Gastroesophageal sphincter (tissue), 4 donors: ENCODE measurements at regions not wholly inside any gene's neighbourhood (a gene's known extent, or its start where the extent isn't known, plus 50 kb on each side); places are given as distances from the start of the nearest gene placed in this dataset.

Experiments used
- ATAC-seq: fragments of 150-250 bp; one replicate; pipeline ENCODE4 v1.9.1; 2016; ENCODE audit warnings: mild to moderate bottlenecking, moderate library complexity
- H3K27ac ChIP-seq, 4 donors: fragments of 200-600 bp; sonication (generic) in 3 of 4; 1 replicate in 3 of 4; 2 replicates in 1 of 4; pipeline ENCODE4 v1.5.1; 2016 to 2019
- H3K27me3 ChIP-seq: fragments of 200-600 bp; sonication (generic); one replicate; pipeline ENCODE4 v1.5.1; 2019
- H3K36me3 ChIP-seq, 2 donors: fragments of 200-600 bp; sonication (generic); one replicate each; pipeline ENCODE4 v1.5.1; 2019; ENCODE audit warnings: control low read depth in 1 of 2
- H3K4me1 ChIP-seq, 3 donors: fragments of 200-600 bp; sonication (generic); 1 replicate in 2 of 3; 2 replicates in 1 of 3; pipeline ENCODE4 v1.5.1; 2016 to 2019; ENCODE audit warnings: control low read depth in 2 of 3
- H3K4me3 ChIP-seq, 2 donors: fragments of 200-600 bp; sonication (generic); one replicate each; pipeline ENCODE4 v1.5.1; 2019; ENCODE audit warnings: mild to moderate bottlenecking in 1 of 2, moderate library complexity in 1 of 2
- H3K9me3 ChIP-seq, 3 donors: fragments of 200-600 bp; sonication (generic); one replicate each; pipeline ENCODE4 v1.5.1; 2017 to 2019; ENCODE audit warnings: control low read depth in 2 of 3
- EP300 ChIP-seq: sonication (generic); formaldehyde crosslinking; IDR thresholded peaks from one replicate; pipeline ENCODE4 v1.6.1; 2017; ENCODE audit warnings: antibody characterized with exemption, mild to moderate bottlenecking
- POLR2A ChIP-seq, 2 donors: fragments of 450-650 bp; IDR thresholded peaks; one replicate each; pipeline ENCODE4 v1.6.1; 2017; ENCODE audit warnings: antibody characterized with exemption in 2 of 2, mild to moderate bottlenecking in 2 of 2, moderate library complexity in 1 of 2
- POLR2AphosphoS5 ChIP-seq: sonication (generic); formaldehyde crosslinking; IDR thresholded peaks from one replicate; pipeline ENCODE4 v1.6.1; 2017; ENCODE audit warnings: antibody characterized with exemption
- WGBS, 2 donors: methylation state at CpG; one replicate each; pipeline ENCODE4 v1.1.5; 2018; ENCODE audit warnings: low coverage in 1 of 2; 5-methylcytosine and 5-hydroxymethylcytosine counted together
- TF ChIP-seq, protein P1 (sequence below), 4 experiments: fragments of 200-600 bp in 2 of 4; fragments of 450-650 bp in 2 of 4; sonication (generic) in 1 of 4; IDR thresholded peaks; one replicate each; pipeline ENCODE4 v1.5.1; 2017 to 2019; ENCODE audit warnings: antibody characterized with exemption in 4 of 4, mild to moderate bottlenecking in 2 of 4, moderate library complexity in 2 of 4

- no peaks in the 10 kb centered on the region for H3K27me3 ChIP-seq
- 52 to 61% methylated on average over 3 of the region's 3 CpGs for WGBS, 2 donors
- no peak overlapping the region for H3K4me3 ChIP-seq
- no peaks in the 10 kb centered on the region for H3K36me3 ChIP-seq
- H3K9me3 ChIP-seq: no peaks in the 10 kb centered on the region
- TF ChIP-seq EP300 (no peak), POLR2AphosphoS5 (no peak), POLR2A (IDR thresholded peaks at IDR 0.05) (no peak)
- TF ChIP-seq, protein P1, sequence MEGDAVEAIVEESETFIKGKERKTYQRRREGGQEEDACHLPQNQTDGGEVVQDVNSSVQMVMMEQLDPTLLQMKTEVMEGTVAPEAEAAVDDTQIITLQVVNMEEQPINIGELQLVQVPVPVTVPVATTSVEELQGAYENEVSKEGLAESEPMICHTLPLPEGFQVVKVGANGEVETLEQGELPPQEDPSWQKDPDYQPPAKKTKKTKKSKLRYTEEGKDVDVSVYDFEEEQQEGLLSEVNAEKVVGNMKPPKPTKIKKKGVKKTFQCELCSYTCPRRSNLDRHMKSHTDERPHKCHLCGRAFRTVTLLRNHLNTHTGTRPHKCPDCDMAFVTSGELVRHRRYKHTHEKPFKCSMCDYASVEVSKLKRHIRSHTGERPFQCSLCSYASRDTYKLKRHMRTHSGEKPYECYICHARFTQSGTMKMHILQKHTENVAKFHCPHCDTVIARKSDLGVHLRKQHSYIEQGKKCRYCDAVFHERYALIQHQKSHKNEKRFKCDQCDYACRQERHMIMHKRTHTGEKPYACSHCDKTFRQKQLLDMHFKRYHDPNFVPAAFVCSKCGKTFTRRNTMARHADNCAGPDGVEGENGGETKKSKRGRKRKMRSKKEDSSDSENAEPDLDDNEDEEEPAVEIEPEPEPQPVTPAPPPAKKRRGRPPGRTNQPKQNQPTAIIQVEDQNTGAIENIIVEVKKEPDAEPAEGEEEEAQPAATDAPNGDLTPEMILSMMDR (IDR thresholded peaks at IDR 0.05): no peak
- H3K27ac ChIP-seq: no peak overlapping the region
- ATAC-seq: no peak
- H3K4me1 ChIP-seq: no peaks in the 10 kb centered on the region
Observed at GRCh38 chr4:162582180-162582579, 418.4 kb upstream of the FSTL5 start.

- no peak for ATAC-seq
- TF ChIP-seq, protein P1 (IDR thresholded peaks at IDR 0.05): no peak
- TF ChIP-seq POLR2AphosphoS5: no peak
- no peak for TF ChIP-seq EP300
- TF ChIP-seq POLR2A (IDR thresholded peaks at IDR 0.05): no peak
- WGBS, 2 donors: 44 to 46% methylated on average over 4 of the region's 4 CpGs
- no peaks in the 10 kb centered on the region for H3K27me3 ChIP-seq
- H3K9me3 ChIP-seq: no peaks in the 10 kb centered on the region
- no peaks in the 10 kb centered on the region for H3K4me1 ChIP-seq
- no peak overlapping the region for H3K4me3 ChIP-seq
- no peaks in the 10 kb centered on the region for H3K36me3 ChIP-seq
- no peak overlapping the region for H3K27ac ChIP-seq
Observed at GRCh38 chr4:162565730-162566129, 401.9 kb upstream of the FSTL5 start.

- no peaks in the 10 kb centered on the region for H3K4me1 ChIP-seq
Observed at GRCh38 chr4:162560073-162560472, 396.3 kb upstream of the FSTL5 start.

DNA sequence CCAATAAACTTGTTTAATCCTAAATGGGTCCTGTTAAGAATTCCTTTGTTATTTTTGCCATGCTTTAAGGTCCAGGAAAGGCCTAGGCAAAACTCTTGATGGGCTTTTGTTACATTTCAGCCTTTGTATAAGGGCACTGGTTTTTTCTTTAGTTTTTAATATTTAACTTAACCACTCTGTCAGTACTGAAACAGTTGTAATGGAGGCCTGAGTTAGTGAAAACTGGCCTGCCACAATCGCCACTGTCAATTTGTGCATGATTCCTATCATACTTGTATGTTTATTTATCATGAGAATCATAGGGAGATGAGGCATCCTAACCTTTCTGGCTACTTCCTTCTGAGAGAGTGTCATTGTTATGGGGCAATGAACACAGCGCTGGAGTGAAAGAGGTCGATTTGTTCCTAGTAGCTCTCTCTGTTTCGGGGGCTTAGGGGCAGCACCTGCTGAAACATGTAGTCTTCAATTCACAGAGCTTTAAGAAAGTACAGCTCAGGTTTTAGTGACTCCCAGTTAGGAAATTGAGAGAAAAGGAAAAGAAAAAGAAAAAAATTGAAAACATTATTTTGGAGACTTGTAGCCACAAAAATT, 393.8 kb upstream of the FSTL5 start:
- H3K4me1 ChIP-seq: no peaks in the 10 kb centered on the region
- no peak overlapping the region for H3K27ac ChIP-seq
- WGBS, 2 donors: 85 to 88% methylated on average over 1 to 4 of the region's 4 CpGs
- no peak overlapping the region for H3K4me3 ChIP-seq
- no peak for ATAC-seq
- H3K27me3 ChIP-seq: no peaks in the 10 kb centered on the region
- TF ChIP-seq, protein P1 (IDR thresholded peaks at IDR 0.05): no peak
- TF ChIP-seq EP300 (no peak), POLR2AphosphoS5 (no peak), POLR2A (IDR thresholded peaks at IDR 0.05) (no peak)
- no peaks in the 10 kb centered on the region for H3K9me3 ChIP-seq
- H3K36me3 ChIP-seq: no peaks in the 10 kb centered on the region

More at GRCh38 chr4:162560073-162560472, 396.3 kb upstream of the FSTL5 start:
- Histone ChIP-seq H3K36me3 (no peaks in the 10 kb centered on the region), H3K4me3 (no peak overlapping the region), H3K27ac (no peak overlapping the region), H3K27me3 (no peaks in the 10 kb centered on the region), H3K9me3 (no peaks in the 10 kb centered on the region)
- WGBS, 2 donors: 88 to 91% methylated on average over 1 of the region's 1 CpG
- TF ChIP-seq POLR2A (IDR thresholded peaks at IDR 0.05) (no peak), POLR2AphosphoS5 (no peak)
- ATAC-seq: no peak

- H3K9me3 ChIP-seq: no peaks in the 10 kb centered on the region
- H3K36me3 ChIP-seq: no peaks in the 10 kb centered on the region
- TF ChIP-seq, protein P1 (IDR thresholded peaks at IDR 0.05): no peak
- no peak for TF ChIP-seq POLR2A (IDR thresholded peaks at IDR 0.05)
- TF ChIP-seq EP300: no peak
- H3K27ac ChIP-seq: no peak overlapping the region
- no peak overlapping the region for H3K4me3 ChIP-seq
- H3K4me1 ChIP-seq: no peaks in the 10 kb centered on the region
- WGBS, 2 donors: 8 to 45% methylated on average over 1 of the region's 1 CpG
- ATAC-seq: no peak
- H3K27me3 ChIP-seq: no peaks in the 10 kb centered on the region
Observed at GRCh38 chr4:162535121-162535520, 371.3 kb upstream of the FSTL5 start.
